HepG2 (cell line): ENCODE measurements at regions not wholly inside any gene's neighbourhood (a gene's known extent, or its start where the extent isn't known, plus 50 kb on each side); places are given as distances from the start of the nearest gene placed in this dataset.

Experiments
- CEBPZ ChIP-seq: IDR thresholded peaks from 2 replicates; pipeline ENCODE4 v1.6.1; 2012; ENCODE audit warnings: low read length, improper control_type of control experiment
- CENPBD1 ChIP-seq: sonication (generic); formaldehyde crosslinking; IDR thresholded peaks from 2 replicates; pipeline ENCODE4 v1.8.0; 2022; ENCODE audit warnings: missing genetic modification reagents, low read depth, mild to moderate bottlenecking, borderline replicate concordance
- CENPX ChIP-seq: sonication (generic); formaldehyde crosslinking; IDR thresholded peaks from 2 replicates; pipeline ENCODE4 v1.9.0; 2021; ENCODE audit warnings: mild to moderate bottlenecking, missing genetic modification reagents, moderate library complexity
- KLF16 ChIP-seq, 2 experiments: sonication (generic) in 1 of 2; formaldehyde crosslinking in 1 of 2; IDR thresholded peaks; 2 replicates each; pipeline versions ENCODE4 v1.6.1 to v1.8.0; 2016 to 2023; ENCODE audit warnings: missing genetic modification reagents in 2 of 2, missing compliant biosample characterization in 1 of 2
- ZBTB4 ChIP-seq: sonication (generic); formaldehyde crosslinking; IDR thresholded peaks from 2 replicates; pipeline ENCODE4 v1.4.0; 2020; ENCODE audit warnings: missing genetic modification reagents, mild to moderate bottlenecking, borderline replicate concordance
- ZNF253 ChIP-seq: sonication (generic); formaldehyde crosslinking; IDR thresholded peaks from 2 replicates; pipeline ENCODE4 v1.8.0; 2022; ENCODE audit warnings: mild to moderate bottlenecking, missing genetic modification reagents, borderline replicate concordance
- ZNF513 ChIP-seq: sonication (generic); formaldehyde crosslinking; conservative IDR thresholded peaks from 2 replicates; pipeline ENCODE4 v1.5.0; 2020; ENCODE audit warnings: missing genetic modification reagents
- ZNF562 ChIP-seq: sonication (generic); formaldehyde crosslinking; IDR thresholded peaks from 2 replicates; pipeline ENCODE4 v1.8.0; 2022; ENCODE audit warnings: missing genetic modification reagents, borderline replicate concordance
- TF ChIP-seq, protein P1 (sequence below): sonication (generic); formaldehyde crosslinking; IDR thresholded peaks from 2 replicates; pipeline ENCODE4 v1.4.0; 2020; ENCODE audit warnings: missing genetic modification reagents, borderline replicate concordance

GRCh38 chr7:130986261-130986690 is 252.3 kb upstream of the KLF14 start (continued):
- TF ChIP-seq ZBTB4 (no peak), KLF16 (CRISPR knock-in tag; IDR thresholded peaks at IDR 0.05) (no peak), CENPBD1 (CRISPR knock-in tag) (no peak), ZNF562 (CRISPR knock-in tag) (no peak), CEBPZ (no peak), ZNF513 (CRISPR knock-in tag) (no peak), CENPX (CRISPR knock-in tag) (no peak), ZNF253 (CRISPR knock-in tag) (no peak)
- TF ChIP-seq, protein P1, sequence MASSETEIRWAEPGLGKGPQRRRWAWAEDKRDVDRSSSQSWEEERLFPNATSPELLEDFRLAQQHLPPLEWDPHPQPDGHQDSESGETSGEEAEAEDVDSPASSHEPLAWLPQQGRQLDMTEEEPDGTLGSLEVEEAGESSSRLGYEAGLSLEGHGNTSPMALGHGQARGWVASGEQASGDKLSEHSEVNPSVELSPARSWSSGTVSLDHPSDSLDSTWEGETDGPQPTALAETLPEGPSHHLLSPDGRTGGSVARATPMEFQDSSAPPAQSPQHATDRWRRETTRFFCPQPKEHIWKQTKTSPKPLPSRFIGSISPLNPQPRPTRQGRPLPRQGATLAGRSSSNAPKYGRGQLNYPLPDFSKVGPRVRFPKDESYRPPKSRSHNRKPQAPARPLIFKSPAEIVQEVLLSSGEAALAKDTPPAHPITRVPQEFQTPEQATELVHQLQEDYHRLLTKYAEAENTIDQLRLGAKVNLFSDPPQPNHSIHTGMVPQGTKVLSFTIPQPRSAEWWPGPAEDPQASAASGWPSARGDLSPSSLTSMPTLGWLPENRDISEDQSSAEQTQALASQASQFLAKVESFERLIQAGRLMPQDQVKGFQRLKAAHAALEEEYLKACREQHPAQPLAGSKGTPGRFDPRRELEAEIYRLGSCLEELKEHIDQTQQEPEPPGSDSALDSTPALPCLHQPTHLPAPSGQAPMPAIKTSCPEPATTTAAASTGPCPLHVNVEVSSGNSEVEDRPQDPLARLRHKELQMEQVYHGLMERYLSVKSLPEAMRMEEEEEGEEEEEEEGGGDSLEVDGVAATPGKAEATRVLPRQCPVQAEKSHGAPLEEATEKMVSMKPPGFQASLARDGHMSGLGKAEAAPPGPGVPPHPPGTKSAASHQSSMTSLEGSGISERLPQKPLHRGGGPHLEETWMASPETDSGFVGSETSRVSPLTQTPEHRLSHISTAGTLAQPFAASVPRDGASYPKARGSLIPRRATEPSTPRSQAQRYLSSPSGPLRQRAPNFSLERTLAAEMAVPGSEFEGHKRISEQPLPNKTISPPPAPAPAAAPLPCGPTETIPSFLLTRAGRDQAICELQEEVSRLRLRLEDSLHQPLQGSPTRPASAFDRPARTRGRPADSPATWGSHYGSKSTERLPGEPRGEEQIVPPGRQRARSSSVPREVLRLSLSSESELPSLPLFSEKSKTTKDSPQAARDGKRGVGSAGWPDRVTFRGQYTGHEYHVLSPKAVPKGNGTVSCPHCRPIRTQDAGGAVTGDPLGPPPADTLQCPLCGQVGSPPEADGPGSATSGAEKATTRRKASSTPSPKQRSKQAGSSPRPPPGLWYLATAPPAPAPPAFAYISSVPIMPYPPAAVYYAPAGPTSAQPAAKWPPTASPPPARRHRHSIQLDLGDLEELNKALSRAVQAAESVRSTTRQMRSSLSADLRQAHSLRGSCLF (CRISPR knock-in tag), result no peak
